ENCODE measurements at regions not wholly inside any gene's neighbourhood (a gene's known extent, or its start where the extent isn't known, plus 50 kb on each side); places are given as distances from the start of the nearest gene placed in this dataset.

GRCh38 chr14:71201840-71202239, 294.6 kb downstream of the PCNX1 start (continued):
- TF ChIP-seq CBFA2T3 (IDR thresholded peaks at IDR 0.05) = no peak
- no peak for TF ChIP-seq ZNF589 (CRISPR knock-in tag; IDR thresholded peaks at IDR 0.05; ENCODE audit: low read depth)
- no peak for TF ChIP-seq CEBPG (CRISPR knock-in tag; IDR thresholded peaks at IDR 0.05)
- TF ChIP-seq CEBPG (tag; conservative IDR thresholded peaks at IDR 0.05 in 1 of 2, IDR thresholded peaks at IDR 0.05 in 1 of 2) = no peak
- TF ChIP-seq POLR3A (IDR thresholded peaks at IDR 0.05; ENCODE audit: borderline replicate concordance, extremely low read depth, insufficient read depth, insufficient read length) = no peak

- WGBS (ENCODE audit: insufficient coverage, low coverage, missing lambda C conversion rate) = 3% methylated on average over 3 of the region's 3 CpGs
- no peak for TF ChIP-seq GTF2F1 (IDR thresholded peaks at IDR 0.05; ENCODE audit: low read depth, low read length)
- TF ChIP-seq ZNF444 (CRISPR knock-in tag; IDR thresholded peaks at IDR 0.05) = no peak
- TF ChIP-seq ZNF507 (tag; conservative IDR thresholded peaks at IDR 0.05) = no peak
- TF ChIP-seq THRA (IDR thresholded peaks at IDR 0.05) = no peak
- TF ChIP-seq MLLT1 (IDR thresholded peaks at IDR 0.05) = no peak
- TF ChIP-seq SREBF1 (IDR thresholded peaks at IDR 0.05; ENCODE audit: borderline replicate concordance, low read depth, low read length) = no peak
- TF ChIP-seq CXXC5 (CRISPR knock-in tag; IDR thresholded peaks at IDR 0.05) = no peak
- TF ChIP-seq L3MBTL2 (IDR thresholded peaks at IDR 0.05) = no peak
- TF ChIP-seq CCAR2 (IDR thresholded peaks at IDR 0.05; ENCODE audit: low read depth, low read length) = no peak
- no peak for TF ChIP-seq SP2 (IDR thresholded peaks at IDR 0.05; ENCODE audit: extremely low read depth, low read depth, low read length, poor library complexity, severe bottlenecking)
These were observed 295.6 kb downstream of the PCNX1 start for GRCh38 chr14:71202881-71203280.

More at GRCh38 chr14:71202881-71203280, 295.6 kb downstream of the PCNX1 start:
- DNase-seq (ENCODE audit: extremely low read depth in 1 of 4, low spot score in 3 of 4) (no peak), ATAC-seq (no peak), FAIRE-seq (no peak)
- Histone ChIP-seq H2AFZ (ENCODE audit: low read depth, low read length) (no peak overlapping the region), H3K4me2 (ENCODE audit: insufficient read depth, low read length) (no peak overlapping the region), H3K36me3 (ENCODE audit: control insufficient read depth, insufficient read depth, low read length) (no peaks in the 10 kb centered on the region), H3K4me1 (replicated peaks in 1 of 2; ENCODE audit: control insufficient read depth in 2 of 2, insufficient read depth in 2 of 2, low read length in 2 of 2) (no peaks in the 10 kb centered on the region; a peak in 1 of 5 replicates), H3K4me3 (no peak overlapping the region), H3K9ac (ENCODE audit: insufficient read depth in 1 of 2, low read depth in 2 of 2, low read length in 2 of 2) (no peak overlapping the region), H3K9me3 (replicated peaks; ENCODE audit: control insufficient read depth, insufficient read depth, low read depth, low read length) (no peaks in the 10 kb centered on the region), H3K9me1 (ENCODE audit: control insufficient read depth, insufficient read depth, low read length) (no peaks in the 10 kb centered on the region), H3K27ac (ENCODE audit: extremely low read depth, low read depth, low read length) (no peak overlapping the region), H3K27me3 (ENCODE audit: control insufficient read depth in 2 of 2, insufficient read depth in 2 of 2, low read length in 2 of 2) (peaks cover 0 to 12% of the 10 kb centered on the region in 2 experiments; a peak in 1 of 5 replicates), H4K20me1 (replicated peaks; ENCODE audit: control insufficient read depth, insufficient read depth, low read length) (no peaks in the 10 kb centered on the region), H3K79me2 (ENCODE audit: control insufficient read depth, insufficient read depth, low read length) (no peaks in the 10 kb centered on the region)
- BruUV-seq (replicated peaks) = no TSS peak
- CTCF ChIA-PET (ENCODE audit: low intra/inter-chr PET ratio) = no interaction called here
- POLR2A ChIA-PET = interaction anchor here (0.5 kb wide), 1 partner anchor 13 kb away, joined by 3 read pairs; no protein-coding TSS in a partner anchor
- intact Hi-C loops (cut with micrococcal nuclease) (no loop called here), in situ Hi-C loops (cut with MboI) (no loop called here)

Measured in K562 (cell line).